ENCODE measurements at regions not wholly inside any gene's neighbourhood (a gene's known extent, or its start where the extent isn't known, plus 50 kb on each side); places are given as distances from the start of the nearest gene placed in this dataset.

DNA sequence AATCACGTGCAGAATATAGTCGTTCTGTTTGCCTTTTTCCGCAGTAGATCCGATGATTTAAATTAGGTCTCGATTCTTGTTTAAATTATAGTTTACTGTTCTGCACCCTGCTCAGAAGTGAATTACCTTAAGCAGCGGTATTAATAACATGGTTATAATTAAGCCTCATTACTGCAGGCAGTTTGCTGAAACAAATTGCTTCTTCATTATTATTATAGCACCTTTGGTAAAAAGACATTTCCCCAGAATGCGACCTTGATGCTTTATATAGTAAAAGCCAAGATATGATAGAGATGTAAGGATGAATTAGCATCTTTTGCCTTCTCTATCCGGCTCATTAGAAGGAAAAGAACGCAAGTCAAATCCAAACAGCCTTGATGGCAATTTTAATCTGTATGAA lies 625.2 kb upstream of the CADM1 start:
- no peak for DNase-seq (ENCODE audit: low spot score)

DNA sequence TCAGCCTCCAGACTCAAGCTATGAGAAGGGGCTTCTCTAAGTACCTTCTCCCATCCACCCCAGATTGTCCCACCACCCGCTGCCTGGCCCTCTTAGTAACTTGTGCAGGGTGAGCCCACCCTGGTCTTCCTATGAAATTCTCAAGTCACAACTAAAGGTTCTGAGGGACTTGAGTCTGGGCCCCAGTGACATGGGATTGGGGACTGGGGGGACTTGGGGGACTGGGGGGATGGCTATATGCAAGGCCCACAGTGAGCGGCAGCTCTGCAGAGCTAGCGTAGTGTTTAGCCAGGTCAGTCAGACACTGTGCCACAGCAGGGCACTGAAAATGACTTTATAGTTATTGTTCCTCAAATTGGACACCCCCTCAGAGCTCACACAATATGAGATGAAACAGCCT lies 622.3 kb upstream of the CADM1 start:
- DNase-seq (ENCODE audit: low spot score): no peak

DNA sequence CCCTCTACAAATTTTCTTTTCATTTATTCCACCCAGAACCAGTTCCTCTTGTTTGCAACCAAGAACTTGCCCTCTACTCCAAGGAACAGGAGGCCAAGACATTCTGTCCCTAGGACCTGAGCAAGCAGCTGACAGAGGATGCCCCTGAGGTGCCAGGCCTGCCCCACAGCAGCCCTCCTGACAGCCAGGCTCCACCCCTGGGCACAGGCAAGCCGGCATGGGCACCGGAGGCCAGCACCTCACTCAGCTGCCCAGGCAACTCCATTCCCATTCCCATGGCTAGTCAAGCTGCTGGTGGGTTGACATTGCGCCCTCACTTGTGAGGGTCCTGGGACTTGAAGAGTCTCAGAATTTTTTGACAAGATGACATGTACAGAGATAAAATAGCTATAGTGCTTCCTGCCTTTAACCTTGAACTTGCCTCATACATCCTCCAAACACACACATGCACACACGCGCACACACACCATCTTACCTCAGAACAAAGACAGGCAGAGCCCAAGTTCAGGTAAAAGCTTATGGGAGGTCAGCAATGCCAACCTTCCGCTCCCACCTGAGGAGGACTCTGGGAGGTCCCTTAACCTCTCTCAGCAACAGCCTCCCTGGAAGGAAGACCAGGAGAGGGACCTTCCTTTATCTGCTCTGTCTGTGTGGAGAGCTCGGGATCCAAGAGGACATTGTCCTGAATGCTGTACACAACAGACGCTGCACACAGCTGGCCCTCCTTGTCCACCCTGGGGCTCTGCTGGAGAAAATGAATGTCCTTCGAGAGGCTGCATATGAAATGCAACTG lies 620.9 kb upstream of the CADM1 start:
- no peak for DNase-seq (ENCODE audit: low spot score)

DNA sequence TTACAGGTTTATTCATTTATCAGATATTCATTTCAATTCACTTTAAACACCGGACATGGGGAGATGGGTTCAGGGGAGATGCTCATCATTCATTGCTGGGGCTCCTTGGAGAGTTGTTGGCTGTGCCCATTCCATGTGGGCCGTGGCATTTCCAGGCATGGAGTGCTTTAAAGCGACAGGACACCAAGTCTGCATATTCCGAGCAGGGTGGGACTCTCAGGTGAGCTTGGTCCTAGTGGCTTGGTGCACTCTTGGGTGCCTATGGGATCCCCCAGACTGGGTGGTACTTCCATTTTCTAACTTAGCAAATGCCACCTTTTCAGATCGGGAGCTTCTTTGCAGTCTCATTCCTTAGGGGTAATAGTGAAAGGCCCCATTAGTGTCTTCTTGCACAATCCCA lies 619.5 kb upstream of the CADM1 start:
- no peak for DNase-seq (ENCODE audit: low spot score)

DNA sequence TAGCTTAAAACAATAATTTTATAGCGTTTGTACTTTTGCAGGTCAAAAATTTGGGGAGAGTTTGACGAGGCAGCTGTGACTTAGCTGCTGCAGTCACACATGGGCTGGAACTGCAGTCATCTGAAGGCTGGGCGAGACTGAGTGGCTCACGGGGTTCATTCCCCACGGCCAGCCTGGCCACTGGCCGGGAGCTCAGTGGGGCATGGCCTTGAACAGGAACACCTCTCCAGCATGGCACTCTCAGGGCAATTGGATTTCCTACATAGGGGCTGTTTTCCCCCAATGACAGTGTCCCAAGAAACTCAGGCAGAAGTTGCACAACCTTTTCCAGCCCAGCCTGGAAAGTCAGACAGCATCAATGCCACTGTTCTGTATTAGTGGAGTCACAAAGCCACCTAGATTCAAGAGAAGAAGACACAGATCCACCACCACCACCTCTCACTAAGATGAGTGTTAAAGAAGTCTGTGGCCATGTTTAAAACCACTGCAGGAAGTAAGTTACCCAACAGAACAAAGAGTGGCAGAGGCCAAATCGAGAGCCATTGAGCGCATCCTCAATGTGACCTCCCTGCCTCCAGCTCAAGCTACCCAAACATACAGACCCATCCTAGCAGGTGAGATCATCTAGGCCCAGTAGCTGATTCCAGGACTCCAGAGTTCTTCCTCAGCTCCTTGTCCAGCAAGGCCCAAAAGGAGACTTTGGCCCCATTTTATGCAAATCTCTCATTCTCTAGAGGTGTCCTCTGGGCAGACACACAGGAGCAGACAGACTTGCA lies 618.7 kb upstream of the CADM1 start:
- no peak for DNase-seq (ENCODE audit: low spot score)

DNA sequence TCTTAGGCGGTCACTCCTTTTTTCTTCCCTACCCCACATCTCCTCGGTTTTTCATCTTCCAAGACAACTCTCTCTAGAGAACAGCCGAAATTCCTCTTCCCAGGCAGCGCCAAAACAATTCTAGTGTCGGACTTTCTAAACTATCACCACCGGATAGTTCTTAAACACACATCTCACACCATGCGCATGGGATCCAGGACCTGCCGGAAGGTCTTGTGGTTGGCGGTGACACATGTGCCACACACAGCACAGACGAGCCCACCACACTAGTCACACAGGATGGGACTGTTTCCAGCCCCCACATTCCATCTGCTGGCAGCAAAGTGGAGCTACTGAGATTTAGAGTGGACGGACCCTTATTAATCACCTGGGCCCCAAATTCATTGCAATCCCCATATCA lies 614.9 kb upstream of the CADM1 start:
- DNase-seq (ENCODE audit: low spot score): no peak

DNA sequence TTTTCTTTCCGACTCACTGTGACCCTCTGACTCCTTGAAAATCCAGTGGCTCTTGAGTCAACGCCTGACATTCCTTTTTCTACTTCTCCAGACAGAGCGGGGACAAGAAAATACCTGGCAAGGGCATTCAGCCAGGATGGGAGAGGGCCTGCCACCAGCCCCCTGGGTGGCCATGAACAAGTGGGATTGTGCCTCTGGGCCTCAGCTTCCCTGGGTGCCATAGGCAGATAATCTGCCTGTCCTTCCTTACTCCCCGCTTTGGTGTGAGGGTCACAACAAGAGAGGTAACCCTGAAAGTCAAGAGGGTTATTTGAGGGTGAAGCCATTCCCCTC lies 613.9 kb upstream of the CADM1 start:
- DNase-seq (ENCODE audit: low spot score): no peak

DNA sequence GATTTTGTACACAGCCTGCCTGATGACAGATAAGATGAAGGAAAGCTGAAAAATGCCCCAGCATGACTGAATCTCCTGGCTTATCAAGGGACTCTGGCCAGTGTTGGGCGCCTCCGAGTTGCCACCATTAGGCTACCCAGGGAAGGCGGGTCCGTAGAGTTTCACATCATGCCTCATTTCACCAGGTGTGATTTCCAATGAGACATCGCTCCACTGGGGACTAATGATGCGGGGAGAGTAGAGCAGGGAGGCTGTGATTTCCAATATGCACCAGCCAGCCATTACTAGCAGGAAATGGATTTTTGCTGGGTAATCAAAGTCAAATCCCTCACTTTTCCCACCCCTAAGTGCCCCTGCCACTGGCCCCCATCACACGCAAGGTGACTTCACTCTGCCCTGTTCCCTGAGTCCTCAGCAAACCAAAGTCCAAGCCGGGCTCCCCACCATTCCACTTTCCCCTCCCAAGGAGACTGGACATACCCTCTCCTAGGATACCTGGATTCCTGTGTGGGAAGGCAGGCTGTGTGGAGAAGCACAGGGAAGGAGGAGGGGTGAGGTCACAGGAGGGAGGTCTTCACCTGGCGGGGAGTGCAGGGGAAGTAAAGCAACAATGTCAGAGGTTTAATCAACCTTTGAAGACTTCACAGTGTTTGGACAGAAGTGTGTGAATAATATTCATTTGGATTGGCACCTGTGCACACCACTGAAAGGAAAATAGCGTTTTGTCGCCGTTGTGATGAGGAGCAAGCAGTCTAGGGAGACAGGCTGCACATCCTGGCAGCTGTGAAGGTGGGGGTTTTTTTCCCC lies 613.3 kb upstream of the CADM1 start:
- DNase-seq (ENCODE audit: low spot score): no peak

DNA sequence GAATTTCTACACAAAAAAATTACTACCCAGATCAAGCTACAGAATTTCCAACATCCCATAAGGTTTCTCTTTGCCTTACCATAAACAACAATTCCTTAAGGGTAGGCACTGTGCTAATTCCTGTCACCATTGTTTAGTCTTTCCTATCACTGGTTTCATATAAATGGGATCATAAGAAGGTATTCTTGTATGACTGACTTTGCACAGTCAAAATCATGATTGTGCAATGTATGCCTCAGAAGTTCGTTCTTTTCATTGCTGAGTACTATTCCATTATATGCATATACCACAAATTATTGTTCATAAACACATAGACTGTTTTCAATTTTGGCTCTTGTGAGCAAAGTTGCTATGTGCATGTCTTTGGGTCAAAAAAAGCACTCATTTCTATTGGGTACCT lies 611.6 kb upstream of the CADM1 start:
- DNase-seq (ENCODE audit: low spot score): no peak

DNA sequence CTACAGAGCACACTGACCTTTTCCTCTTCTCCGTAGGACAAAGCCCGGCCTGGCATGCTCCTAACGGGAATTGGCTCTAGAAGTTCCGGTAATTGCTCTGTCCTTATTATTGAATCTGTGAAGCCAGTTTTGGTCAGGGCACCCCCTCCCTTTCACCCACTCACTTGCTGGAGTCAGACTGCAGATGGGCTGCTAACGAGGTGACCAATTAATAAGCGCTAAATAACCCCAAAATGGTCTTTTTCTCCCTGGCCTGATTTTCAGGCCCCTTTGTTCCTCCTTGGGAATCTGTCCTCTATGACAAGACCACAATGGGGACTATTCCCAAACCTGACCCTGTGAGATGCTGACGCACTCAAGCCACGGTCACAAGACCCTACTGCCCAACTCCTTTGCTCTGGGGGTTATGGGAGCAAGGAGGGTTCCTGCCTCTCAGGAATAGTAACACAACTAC lies 610.0 kb upstream of the CADM1 start:
- DNase-seq (ENCODE audit: low spot score): no peak

DNA sequence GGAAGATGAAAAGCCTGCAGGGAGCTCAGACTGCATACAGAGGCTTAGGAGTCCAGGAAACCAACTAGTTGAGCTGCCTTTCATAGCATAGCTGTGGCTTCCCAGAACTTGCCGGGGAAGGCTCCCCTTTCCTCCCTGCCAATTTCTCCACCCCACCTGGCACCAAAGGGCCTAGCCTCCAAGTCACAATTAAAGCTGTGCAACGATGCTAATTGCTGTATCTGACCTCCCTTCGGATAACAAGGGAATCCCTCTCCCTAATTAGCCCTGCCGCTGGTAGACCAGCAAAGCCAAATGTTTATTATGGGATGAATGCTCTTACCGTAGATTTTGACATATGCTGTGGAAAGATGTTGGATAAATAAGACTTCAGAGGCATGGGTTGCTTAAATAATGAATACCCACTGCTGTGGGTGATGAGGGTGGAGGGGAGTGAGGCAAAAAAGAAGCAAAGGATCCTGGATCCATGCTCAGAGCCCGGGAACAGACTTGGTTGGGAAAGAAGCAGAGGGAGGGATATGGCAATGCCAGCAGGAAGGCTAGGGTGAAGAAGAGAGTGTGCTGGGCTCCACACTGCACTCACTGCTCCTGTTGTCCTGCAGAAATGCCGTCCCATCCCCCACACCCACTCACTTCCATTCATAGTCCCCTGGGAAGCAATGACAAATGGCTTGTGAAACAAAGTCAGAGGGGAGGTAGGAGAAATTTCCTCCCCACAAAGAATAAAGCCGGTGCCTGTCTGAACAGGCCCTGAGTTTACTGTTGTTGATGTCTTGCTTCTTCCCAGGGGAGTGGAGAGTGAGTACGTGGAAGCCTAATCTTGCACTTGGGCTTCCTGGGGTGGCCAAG lies 608.1 kb upstream of the CADM1 start:
- DNase-seq (ENCODE audit: low spot score): no peak

DNA sequence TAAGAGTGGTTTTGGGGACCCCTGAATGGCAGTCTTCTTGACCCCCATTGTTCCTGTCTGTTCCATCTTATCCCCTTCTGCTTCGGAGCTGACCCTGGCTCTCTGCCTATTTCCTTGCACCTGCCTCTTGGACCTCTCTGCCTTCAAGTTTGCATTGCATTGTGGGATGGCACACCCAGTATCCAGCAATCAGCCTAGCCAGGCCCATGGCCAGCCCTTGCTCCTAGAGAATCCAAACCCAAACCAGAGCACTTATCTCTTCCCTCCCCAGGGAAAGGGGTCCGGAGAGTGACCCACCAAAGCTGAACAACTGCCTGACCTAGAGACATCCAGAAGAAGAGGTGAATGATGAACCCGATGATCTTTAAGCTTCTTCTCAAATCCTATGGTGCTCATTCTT lies 607.3 kb upstream of the CADM1 start:
- no peak for DNase-seq (ENCODE audit: low spot score)

DNA sequence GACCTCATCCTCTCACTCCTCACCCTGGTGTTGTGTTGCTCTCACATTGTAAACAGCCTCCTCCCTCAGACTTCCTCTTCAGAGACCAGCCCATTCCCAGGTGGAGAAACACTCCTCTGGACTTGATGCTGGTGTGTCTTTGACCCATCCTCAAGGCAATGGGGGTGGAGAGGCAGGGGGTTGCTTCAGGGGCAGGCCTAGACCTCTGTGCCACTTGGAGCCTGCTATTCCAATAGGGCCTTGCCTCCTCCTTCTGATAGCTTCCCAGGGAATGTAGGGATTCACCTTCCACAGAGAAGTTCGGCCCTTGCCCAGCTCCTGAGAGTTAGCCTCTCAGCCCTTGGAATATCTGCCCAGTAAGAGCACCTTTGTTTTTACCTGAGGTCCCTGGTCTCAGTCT lies 606.6 kb upstream of the CADM1 start:
- no peak for DNase-seq (ENCODE audit: low spot score)

DNA sequence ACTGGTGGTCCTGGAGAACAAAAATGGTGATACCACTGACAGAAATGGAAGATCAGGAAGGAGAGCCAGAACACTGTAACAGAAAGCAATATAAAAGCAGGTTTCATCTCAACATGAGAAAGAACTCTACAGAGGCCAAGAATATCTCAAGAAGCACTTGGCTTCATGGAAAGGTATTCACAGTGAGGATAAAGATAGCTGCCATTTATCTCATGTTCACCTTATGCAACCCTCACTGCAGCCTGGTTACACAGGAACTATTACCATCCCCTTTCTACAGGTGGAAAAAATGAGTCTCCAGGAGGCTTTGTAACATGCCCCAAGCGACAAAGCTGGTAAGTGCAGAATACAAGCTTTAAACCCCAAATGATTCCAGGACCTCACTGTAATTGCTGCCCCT lies 606.1 kb upstream of the CADM1 start:
- no peak for DNase-seq (ENCODE audit: low spot score)

DNA sequence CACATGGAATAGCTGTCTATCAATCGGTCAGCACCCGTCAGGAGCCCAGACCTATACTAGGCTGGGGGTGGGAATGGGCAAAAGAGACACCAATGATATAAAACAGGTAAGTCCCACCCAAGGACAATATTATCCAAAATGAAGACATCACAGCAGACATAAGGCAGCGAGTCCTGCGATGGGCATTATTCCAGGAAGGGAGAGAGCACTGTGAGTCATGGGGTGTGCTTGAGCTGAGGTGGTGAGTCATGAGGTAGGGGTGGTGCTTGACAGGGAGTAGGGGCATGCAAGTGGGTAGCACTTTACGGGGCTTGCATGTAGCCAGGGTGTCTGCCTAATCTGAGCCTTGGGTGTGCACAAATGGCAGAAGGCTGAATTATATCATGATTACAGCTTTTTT lies 605.0 kb upstream of the CADM1 start:
- DNase-seq (ENCODE audit: low spot score): no peak

DNA sequence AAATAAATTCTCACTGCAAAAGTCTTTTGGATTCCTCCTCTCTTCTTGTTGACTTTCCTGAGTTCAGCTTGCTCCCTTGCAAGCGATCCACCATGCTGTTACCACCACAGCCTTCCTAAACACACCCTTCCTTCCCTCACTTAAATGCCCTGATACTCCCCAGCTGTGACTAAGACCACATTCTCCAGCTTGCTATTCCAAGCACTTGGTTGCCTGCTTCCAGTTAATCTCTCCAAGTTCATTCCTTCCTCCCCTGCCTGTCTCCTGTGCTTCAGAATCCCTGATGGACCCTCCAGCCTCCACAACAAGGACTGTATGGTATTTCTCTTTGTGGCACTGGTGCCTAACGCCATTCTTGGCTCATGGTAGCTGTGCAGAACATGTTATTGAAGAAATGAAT lies 603.9 kb upstream of the CADM1 start:
- DNase-seq (ENCODE audit: low spot score): no peak

DNA sequence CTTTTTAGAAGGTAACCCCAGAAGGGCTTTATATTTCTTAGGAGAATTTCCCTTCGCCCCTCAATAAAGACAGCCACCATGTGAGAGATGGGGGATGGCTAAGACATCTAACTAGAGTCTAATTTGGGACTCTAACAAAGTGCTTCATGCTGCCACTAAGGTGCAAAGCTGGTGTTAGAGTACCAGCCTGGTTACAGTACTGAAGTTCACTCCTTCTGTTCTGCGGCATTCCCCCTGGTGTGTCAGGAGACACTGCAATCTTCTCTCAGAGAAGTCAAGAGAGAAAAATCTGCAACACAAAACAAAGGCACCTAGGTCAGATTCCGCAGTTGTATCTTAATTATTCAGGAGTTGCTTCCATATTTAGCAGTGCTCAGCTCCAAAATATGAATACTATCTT lies 603.0 kb upstream of the CADM1 start:
- DNase-seq (ENCODE audit: low spot score): no peak

DNA sequence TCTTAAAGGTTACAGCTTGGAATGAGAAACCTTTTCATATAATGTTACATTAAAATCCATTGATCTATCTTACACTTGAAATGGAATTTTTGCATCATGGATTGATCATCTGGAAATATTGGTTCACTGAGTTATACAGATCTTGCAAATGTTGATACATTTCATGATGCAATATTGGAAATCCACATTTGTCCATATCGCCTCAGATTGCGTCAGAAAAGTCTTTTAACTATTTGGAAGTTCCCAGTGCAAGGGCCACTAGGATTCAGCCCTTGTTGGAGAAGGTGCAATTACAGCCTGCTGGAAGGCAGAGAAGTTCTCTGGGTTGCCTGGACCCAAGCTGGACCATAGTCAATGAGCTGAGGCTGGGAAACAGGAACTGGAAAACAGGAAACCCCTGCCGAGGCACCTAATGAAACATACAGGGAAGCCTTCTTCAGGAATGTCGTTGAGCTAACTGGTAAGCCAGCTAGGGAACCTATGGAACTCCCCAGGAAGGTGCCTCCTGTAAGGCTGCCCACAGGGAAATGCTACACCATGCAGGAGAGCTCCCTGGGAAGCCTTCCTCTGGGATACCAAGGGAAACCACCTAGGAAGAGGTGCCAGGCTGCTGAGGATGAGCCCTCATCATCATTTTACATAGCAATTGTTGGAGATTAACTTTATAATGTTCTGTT lies 600.4 kb upstream of the CADM1 start:
- no peak for DNase-seq (ENCODE audit: low spot score)

DNA sequence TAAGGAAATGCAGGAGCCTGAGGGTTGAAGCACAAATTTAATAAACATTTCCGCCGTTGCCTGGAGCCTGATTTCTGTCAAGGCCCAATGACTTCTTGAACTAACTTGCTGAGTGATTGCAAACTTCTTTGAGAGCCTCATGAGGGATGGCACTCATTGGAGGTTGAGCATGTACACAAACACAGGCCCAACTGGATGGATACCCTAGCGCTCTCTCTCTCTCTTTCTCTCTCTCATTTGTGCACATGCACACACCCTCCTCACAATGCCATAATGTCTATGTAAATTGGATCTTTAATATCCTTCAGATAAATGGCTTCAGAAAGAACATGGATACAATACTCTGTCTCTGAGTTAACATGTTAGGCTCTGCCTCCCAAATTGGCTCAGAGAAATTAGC lies 597.7 kb upstream of the CADM1 start:
- DNase-seq (ENCODE audit: low spot score): no peak

DNA sequence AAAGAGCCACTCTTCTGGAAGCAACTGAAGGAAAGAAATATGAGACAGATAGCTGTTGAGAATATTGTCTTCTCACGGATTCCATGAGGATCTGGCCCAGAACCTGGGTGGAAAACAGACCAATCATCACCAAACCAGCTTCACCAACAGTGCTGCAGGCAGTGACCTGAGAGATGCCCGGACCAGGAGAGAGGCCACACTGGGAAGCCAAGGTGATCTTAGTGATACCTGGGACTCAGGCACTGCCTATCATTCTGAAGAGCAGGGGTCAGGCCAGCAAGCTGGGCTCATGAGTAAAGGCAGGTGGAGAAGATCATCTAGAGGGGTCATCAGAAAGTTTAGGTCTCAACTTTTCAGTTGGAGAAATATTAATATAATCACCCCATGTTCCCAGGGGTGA lies 595.8 kb upstream of the CADM1 start:
- DNase-seq (ENCODE audit: low spot score): no peak

DNA sequence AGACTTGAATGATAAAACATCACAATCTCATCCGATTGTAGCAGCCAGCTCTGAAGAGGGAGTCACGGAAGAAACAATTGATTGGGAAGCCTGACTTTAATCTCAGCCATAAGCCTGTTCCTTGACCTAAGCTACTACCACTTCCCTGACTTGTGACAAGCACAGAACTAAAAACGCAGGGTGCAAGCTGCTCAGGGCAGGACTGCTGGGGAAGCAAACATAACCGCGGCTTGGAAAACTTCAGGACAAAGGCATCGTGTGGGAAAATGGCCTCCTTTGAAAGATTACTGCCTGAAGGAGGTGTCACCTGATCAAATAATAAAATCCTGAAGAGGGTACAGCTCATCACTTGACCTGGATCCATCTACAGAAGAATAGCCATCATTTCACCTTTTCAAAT lies 595.3 kb upstream of the CADM1 start:
- no peak for DNase-seq (ENCODE audit: low spot score)
